VCaP (cell line): ENCODE measurements at regions not wholly inside any gene's neighbourhood (a gene's known extent, or its start where the extent isn't known, plus 50 kb on each side); places are given as distances from the start of the nearest gene placed in this dataset.

Source experiments
- H3K27ac ChIP-seq: fragments of 450-650 bp; 2 replicates; pipeline ENCODE4 v1.5.1; 2017
- CTCF ChIP-seq: fragments of 450-650 bp; conservative IDR thresholded peaks from 2 replicates; pipeline ENCODE4 v1.5.1; 2017; ENCODE audit warnings: mild to moderate bottlenecking, moderate library complexity

- no peak for TF ChIP-seq CTCF
These were observed 2125.3 kb upstream of the RAG2 start for GRCh38 chr11:38723361-38723760.

GRCh38 chr11:38721586-38722315 lies 2123.7 kb upstream of the RAG2 start:
- no peak overlapping the region for H3K27ac ChIP-seq
- no peak for TF ChIP-seq CTCF

More at GRCh38 chr11:38723361-38723760, 2125.3 kb upstream of the RAG2 start:
- no peak overlapping the region for H3K27ac ChIP-seq

GRCh38 chr11:38718659-38719058 lies 2120.6 kb upstream of the RAG2 start:
- no peak for TF ChIP-seq CTCF
- no peak overlapping the region for H3K27ac ChIP-seq

- no peak for TF ChIP-seq CTCF
- H3K27ac ChIP-seq = no peak overlapping the region
These were observed 2120.0 kb upstream of the RAG2 start for GRCh38 chr11:38718049-38718448.

GRCh38 chr11:38711110-38711509 lies 2113.1 kb upstream of the RAG2 start:
- no peak for TF ChIP-seq CTCF
- no peak overlapping the region for H3K27ac ChIP-seq

GRCh38 chr11:38710262-38710661 lies 2112.2 kb upstream of the RAG2 start:
- H3K27ac ChIP-seq = no peak overlapping the region

GRCh38 chr11:38700111-38700510 lies 2102.1 kb upstream of the RAG2 start:
- H3K27ac ChIP-seq = no peak overlapping the region
- no peak for TF ChIP-seq CTCF

More at GRCh38 chr11:38710262-38710661, 2112.2 kb upstream of the RAG2 start:
- no peak for TF ChIP-seq CTCF
